Uterus (tissue), 3 donors: ENCODE measurements at regions not wholly inside any gene's neighbourhood (a gene's known extent, or its start where the extent isn't known, plus 50 kb on each side); places are given as distances from the start of the nearest gene placed in this dataset.

Source experiments
- DNase-seq, 2 donors: peaks; one replicate each; pipeline ENCODE4 v3.0.0-alpha.2; 2019 to 2020
- H3K27ac ChIP-seq, 2 donors: fragments of 200-600 bp; sonication (generic); 1 replicate in 1 of 2; 2 replicates in 1 of 2; pipeline ENCODE4 v1.5.1; 2016 to 2018
- H3K27me3 ChIP-seq, 2 donors: fragments of 200-600 bp; sonication (generic); one replicate each; pipeline ENCODE4 v1.5.1; 2018 to 2019; ENCODE audit warnings: control low read depth in 1 of 2
- H3K36me3 ChIP-seq, 2 donors: fragments of 200-600 bp; sonication (generic); one replicate each; pipeline ENCODE4 v1.5.1; 2019; ENCODE audit warnings: control low read depth in 1 of 2
- H3K4me1 ChIP-seq, 2 donors: fragments of 200-600 bp; sonication (generic); one replicate each; pipeline ENCODE4 v1.5.1; 2018 to 2019; ENCODE audit warnings: control low read depth in 1 of 2
- H3K4me3 ChIP-seq, 2 donors: fragments of 200-600 bp; sonication (generic); 1 replicate in 1 of 2; 2 replicates in 1 of 2; pipeline ENCODE4 v1.5.1; 2018 to 2019; ENCODE audit warnings: mild to moderate bottlenecking in 1 of 2
- H3K9me3 ChIP-seq, 2 donors: fragments of 200-600 bp; sonication (generic); one replicate each; pipeline ENCODE4 v1.5.1; 2019; ENCODE audit warnings: control low read depth in 1 of 2
- CTCF ChIP-seq, 4 experiments: fragments of 200-600 bp in 2 of 4; fragments of 450-650 bp in 2 of 4; sonication (generic) in 2 of 4; IDR thresholded peaks; one replicate each; pipeline ENCODE4 v1.5.1; 2016 to 2019; ENCODE audit warnings: antibody characterized with exemption in 4 of 4, mild to moderate bottlenecking in 2 of 4, moderate library complexity in 1 of 4
- POLR2A ChIP-seq, 2 donors: fragments of 450-650 bp; IDR thresholded peaks; one replicate each; pipeline ENCODE4 v1.6.1; 2016; ENCODE audit warnings: antibody characterized with exemption in 2 of 2, mild to moderate bottlenecking in 1 of 2, moderate library complexity in 1 of 2
- intact Hi-C: fragments of 100-400 bp; cut with DNase I; formaldehyde crosslinking; loops from one replicate; pipeline ENCODE4 v1.15.1; 2023; ENCODE audit warnings: low total_unique reads
- donor health status: DM: yes; HTN: yes; CAD: no.

- Histone ChIP-seq H3K9me3 (no peaks in the 10 kb centered on the region), H3K27ac (no peak overlapping the region), H3K36me3 (no peaks in the 10 kb centered on the region), H3K27me3 (no peaks in the 10 kb centered on the region), H3K4me1 (no peaks in the 10 kb centered on the region), H3K4me3 (no peak overlapping the region)
- DNase-seq: no peak
- TF ChIP-seq CTCF (IDR thresholded peaks at IDR 0.05) (no peak), POLR2A (IDR thresholded peaks at IDR 0.05) (no peak)
- intact Hi-C loops: no loop called here
These were observed 63.5 kb upstream of the EMCN start for GRCh38 chr4:100581337-100581736.

GRCh38 chr4:100576570-100576969, 58.7 kb upstream of the EMCN start:
- Histone ChIP-seq H3K36me3 (no peaks in the 10 kb centered on the region), H3K4me1 (no peaks in the 10 kb centered on the region), H3K4me3 (no peak overlapping the region), H3K27ac (no peak overlapping the region), H3K27me3 (no peaks in the 10 kb centered on the region), H3K9me3 (no peaks in the 10 kb centered on the region)
- no peak for TF ChIP-seq POLR2A (IDR thresholded peaks at IDR 0.05)
- no peak for TF ChIP-seq CTCF (IDR thresholded peaks at IDR 0.05)
- intact Hi-C loops: no loop called here
- DNase-seq: no peak

- Histone ChIP-seq H3K4me1 (no peaks in the 10 kb centered on the region), H3K27me3 (no peaks in the 10 kb centered on the region), H3K27ac (no peak overlapping the region), H3K36me3 (no peaks in the 10 kb centered on the region), H3K4me3 (no peak overlapping the region), H3K9me3 (no peaks in the 10 kb centered on the region)
- no peak for TF ChIP-seq POLR2A (IDR thresholded peaks at IDR 0.05)
- TF ChIP-seq CTCF (IDR thresholded peaks at IDR 0.05): no peak
- intact Hi-C loops: no loop called here
- DNase-seq: no peak
These were observed 56.8 kb upstream of the EMCN start for GRCh38 chr4:100574607-100575006.

- no peak overlapping the region for H3K4me3 ChIP-seq
- DNase-seq: no peak
- intact Hi-C loops: no loop called here
- no peaks in the 10 kb centered on the region for H3K9me3 ChIP-seq
- H3K36me3 ChIP-seq: no peaks in the 10 kb centered on the region
- no peaks in the 10 kb centered on the region for H3K4me1 ChIP-seq
- no peak overlapping the region for H3K27ac ChIP-seq
- no peaks in the 10 kb centered on the region for H3K27me3 ChIP-seq
- TF ChIP-seq CTCF (IDR thresholded peaks at IDR 0.05) (no peak), POLR2A (IDR thresholded peaks at IDR 0.05) (no peak)
These were observed 51.4 kb upstream of the EMCN start for GRCh38 chr4:100569196-100569595.
